ENCODE measurements at regions not wholly inside any gene's neighbourhood (a gene's known extent, or its start where the extent isn't known, plus 50 kb on each side); places are given as distances from the start of the nearest gene placed in this dataset.

DNA sequence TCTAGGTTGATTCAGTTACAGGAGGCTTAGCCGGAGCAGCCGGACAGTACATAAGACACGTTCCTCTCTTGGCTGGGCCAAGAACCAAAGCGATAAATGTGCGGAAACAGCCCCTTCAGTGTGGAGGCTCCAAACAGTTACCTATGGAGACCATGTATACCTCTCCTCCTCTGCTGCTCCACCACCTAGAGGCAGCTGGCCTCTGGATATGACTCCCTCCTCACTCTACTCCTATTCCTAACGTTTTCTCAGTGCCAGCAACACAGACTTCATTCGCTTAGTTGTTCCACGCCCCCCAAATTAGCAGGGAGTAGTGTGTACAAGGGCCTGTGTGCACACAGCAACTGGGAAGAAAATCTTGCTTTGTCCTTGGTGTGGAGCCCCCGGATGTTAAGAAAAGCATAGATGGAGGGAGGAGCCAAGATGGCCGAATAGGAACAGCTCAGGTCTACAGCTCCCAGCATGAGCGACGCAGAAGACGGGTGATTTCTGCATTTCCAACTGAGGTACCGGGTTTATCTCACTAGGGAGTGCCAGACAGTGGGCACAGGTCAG lies 362.3 kb upstream of the KIRREL3 start:
- no peak for DNase-seq

DNA sequence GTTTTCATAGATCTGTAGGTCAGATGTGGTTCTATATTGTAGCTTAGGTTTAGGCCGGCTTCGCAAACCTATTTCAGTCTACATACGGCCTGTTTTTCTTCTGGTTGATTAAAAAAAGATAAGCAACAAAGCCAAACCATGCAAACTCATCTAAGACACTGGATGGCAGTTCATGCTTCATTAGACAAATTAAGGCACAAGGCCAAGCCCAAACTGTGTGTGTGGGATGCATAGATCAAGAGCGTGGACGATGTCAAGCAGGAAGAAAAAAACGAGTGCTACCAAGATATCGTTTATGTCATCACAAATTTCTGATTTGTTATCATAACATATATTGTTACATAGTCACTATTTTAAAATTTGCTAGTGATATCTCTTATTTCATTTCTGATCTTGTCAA lies 357.6 kb upstream of the KIRREL3 start:
- DNase-seq = no peak

DNA sequence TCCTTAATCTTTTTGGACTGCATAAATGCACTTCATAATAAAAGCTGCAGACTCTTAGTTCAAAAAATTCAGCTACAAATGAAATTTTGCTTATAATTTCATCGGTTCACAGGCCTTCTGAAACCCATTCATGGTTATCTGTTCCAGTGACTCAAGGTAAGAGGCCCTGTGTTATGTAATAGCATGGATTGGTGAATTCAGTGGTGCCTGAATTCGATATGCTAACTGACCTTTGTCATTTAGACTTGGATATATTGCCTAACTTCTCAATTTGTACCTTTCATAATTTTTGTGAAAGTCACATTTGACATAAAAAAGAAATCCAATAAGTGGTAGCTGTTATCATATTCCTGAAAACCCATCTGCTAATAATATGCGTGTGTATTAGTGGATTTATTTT lies 349.9 kb upstream of the KIRREL3 start:
- no peak for DNase-seq

DNA sequence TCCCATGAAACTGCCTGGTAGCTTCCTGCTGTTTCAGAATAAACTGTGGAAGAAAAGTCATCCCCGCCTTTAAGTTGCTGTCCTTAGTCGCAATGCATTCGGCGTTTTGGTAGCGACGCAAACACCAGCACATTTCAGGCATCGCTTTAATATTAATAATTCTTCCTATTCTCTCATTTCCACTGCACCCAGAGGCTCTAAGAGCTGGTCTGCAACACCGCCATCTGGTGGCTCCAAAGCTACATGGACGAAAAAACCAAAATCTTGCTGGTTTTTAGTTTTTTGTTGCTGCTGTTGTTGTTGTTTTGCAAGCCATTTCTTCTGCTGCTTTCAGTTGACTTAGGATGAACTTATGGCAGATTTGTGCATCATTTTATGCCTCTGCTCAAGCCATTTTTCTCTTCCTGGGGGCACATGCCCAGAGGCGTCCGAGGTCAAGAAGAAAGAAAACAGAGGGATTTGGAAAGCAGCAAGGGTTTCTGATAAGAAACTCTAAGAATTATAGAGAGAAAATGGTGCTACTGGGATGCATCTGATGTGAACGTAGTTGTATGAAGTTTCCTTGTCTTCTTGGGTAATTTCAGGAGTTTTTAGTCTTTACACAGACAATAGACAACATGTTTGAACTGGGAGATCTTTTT lies 345.4 kb upstream of the KIRREL3 start:
- DNase-seq = peak; percentile 6

DNA sequence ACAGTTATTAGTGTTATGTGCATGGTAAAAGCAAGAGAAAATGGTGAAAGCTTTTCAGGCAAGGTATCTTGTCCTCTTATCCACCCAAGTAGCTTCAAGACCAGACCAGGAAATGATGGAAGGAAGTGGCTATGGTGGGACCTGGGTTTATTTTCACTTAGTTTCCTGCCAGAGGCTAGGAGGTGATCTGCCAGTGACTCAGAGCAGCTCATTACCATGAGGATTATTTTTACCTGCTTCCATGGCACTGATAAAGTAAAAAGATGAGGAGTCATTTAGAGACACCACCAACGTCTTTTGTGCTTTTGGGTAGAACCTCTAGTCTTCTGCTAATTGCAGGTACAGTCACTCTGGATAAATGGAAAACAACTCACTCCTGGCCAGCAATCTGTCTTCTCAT lies 339.9 kb upstream of the KIRREL3 start:
- no peak for DNase-seq

DNA sequence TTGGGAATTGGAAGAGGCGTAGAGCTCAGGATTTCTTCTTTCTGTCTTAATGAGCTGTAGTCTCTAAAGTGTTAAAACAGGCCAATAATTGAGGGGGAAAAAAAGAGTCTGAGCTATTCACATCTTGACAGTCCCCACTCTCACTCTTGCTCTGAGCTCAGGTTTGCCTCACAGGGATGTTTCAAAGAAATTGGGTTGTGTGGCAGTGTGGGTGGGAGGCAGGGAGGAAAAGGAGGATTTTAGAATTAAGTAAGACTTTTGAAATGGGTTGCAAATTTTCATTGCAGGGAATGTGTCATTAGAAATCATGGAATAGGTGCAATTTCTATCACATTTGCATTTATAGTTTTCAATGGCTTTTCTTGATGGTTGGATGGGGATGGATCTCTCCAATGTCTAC lies 338.8 kb upstream of the KIRREL3 start:
- DNase-seq = no peak

DNA sequence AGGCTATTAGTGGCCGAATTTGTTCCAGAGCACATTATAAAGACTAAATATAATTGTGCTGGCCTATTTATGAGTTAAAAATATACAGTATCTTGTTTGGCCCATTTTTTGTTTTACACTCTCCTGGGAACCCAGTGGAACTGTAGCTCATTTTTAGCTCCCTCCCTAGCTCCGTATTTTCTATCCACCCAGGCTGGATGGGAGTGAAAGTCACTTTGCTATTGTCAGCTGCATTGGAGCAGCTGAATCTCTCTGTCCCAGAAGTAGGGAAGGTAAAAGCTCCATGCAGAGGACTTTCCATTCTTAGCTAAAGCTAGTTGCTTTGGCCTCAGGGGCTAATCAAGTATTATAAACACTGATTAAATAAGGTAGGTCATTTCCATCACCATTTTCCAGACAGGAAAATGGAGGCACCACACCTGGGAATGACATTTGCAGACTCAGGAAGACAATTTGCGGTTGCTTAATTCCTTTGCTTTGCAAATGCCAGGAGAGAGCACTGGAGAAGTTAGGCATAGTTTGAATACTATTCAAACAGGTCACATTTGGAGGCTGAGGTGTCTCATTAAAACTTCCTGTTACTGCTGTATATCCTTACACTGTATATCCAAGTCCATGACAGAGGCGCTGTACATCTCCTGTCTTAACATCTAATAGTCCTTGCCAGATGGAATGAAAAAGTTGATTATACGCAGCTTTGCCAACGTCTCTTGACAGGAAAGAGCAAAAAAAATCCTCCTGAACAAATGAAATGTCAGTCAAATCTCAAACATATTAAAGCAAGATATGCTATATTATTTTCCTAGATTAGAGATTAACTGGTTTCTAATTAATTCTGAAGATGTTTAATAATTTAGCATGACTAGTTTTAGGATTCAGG lies 338.1 kb upstream of the KIRREL3 start:
- no peak for DNase-seq

DNA sequence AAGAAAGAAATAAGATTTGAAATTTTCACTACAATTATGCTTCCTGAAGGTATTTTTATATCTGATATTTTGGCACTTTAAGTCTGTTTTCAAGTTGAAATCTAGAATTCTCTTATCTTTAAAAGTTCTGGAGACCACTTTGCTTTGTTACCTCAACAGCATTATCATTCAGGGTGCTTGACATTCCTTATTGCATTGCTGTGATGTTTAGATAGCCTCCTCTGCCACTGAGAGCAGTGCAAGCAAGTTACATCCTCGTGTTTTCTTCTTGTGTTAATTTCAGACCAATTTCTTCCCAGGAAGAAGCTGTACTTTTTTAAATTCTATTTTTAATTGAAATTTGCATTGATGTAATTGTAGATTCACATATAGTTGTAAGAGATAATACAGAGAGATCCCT lies 333.9 kb upstream of the KIRREL3 start:
- no peak for DNase-seq

DNA sequence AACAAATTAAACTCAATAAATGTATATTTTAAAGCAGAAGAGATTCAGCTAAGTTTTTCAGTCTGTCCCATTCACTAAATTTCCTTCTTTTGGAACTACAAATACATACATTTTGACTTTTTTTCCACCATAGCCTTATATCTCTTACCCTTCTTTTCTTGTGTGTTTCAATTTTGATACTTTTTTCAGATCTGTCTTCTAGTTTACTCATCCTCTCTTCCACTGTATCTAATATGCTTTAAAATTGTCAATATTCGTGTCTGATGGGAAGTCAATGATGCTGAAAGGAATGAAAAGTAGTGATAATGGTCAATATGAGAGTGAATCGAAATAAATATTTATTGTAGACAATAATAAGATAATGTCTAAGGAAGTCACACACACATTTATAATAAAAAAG lies 332.3 kb upstream of the KIRREL3 start:
- no peak for DNase-seq

DNA sequence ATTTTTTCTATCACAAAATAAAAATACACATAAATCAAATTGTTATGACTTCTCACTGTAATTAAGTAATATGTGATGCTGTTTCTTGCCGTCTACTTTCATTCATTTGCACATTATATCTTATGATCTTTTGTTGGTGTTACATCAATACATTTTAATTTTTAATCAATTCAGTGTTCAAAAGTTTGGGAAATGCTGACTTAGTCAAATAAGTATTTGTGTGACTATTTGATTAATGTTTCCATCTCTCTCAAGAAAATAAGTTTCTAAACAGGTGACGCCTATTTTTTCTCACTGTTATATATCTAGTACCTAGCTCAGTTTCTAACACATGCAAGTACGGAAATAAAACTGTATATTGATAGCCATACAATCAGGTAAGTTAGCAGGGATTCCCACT lies 329.5 kb upstream of the KIRREL3 start:
- DNase-seq = no peak

DNA sequence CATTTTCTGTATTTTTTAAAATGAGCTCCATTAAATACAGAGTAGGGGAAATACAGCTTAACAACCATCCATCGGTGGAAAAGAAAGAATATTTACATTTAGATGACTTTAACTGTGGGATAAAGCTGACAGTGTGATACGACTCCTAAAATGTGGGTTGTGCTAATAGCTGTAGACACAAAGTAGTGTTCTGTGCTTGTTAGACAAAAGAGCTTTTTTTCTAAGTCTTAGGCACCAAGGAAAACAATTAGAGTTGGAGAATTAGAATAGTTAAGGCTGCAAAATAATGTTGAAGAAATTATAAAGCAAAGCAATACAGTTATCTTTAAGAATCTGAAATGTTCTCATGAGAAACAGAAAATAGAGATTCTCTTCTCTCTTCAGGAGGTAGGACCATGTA lies 307.7 kb upstream of the KIRREL3 start:
- DNase-seq = no peak

DNA sequence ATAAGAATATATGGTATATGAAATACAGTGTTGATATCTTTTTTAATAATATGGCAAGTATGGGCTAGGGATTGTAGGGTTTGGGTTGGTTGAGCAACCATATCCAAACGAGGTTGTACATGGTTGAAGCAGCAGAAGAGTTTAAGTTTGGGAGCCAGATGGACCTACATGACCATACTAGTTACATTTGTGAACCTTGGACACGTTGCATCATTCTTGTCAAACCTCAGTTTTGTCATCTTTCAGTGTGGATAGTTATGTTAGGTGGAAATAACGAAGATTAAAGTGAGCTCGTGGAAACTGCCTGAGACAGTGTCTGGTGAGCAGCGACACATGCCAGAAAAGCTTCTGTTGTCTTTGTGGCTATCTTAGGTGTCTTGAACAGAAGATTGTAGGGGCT lies 307.1 kb upstream of the KIRREL3 start:
- DNase-seq = no peak

DNA sequence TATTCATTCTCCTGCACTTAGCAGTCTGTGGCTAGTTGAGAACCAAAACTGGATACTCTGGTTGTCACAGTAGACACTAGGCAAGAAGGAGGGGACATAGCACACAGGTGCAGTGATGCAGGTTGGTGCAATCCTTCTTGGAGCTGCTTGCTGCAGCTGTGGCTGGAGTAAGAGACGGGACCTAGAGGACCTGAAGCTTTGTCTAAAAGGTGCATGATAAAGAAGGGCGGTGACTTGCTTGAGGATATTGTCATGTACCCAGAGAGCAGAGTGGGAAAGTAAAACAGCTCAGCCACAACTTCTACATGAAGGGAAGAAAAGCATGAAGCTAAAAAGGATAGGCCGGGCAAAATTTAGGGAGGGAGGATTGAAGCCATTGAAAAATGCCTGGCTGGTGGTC lies 304.1 kb upstream of the KIRREL3 start:
- DNase-seq = no peak

DNA sequence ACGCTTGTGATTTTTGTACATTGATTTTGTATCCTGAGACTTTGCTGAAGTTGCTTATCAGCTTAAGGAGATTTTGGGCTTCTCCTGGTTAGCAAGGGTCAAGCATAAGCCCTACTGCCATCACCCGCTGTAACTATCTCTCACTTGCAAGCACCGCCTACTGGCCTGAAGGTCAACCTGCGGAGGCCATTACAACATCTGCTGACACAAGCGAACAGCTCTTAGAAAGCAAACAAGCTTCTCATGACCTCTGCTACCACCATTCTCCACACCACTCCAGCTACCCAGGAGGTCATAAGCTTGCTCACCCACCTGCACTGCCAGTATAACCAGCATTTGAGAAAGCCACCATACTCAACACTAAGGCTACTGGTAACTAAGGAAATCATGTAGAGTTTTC lies 288.4 kb upstream of the KIRREL3 start:
- DNase-seq = no peak

DNA sequence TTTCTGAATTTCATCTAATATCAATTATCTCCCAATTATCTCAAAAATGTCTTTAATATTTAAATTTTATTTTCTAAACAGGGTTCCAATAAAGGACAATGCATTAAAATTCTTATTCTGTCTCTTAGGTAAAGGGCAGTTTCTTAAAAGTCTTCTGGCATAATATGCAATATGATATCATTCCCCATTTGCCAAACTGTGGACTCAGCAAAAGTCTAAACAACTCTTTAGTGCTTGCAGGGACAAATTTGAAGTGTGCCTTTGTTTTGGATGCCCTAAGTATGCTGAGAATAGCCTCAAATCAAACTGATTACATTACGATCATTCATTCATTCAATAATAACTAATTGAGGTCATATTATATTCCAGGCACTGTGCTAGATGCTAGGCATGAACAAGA lies 281.0 kb upstream of the KIRREL3 start:
- no peak for DNase-seq

DNA sequence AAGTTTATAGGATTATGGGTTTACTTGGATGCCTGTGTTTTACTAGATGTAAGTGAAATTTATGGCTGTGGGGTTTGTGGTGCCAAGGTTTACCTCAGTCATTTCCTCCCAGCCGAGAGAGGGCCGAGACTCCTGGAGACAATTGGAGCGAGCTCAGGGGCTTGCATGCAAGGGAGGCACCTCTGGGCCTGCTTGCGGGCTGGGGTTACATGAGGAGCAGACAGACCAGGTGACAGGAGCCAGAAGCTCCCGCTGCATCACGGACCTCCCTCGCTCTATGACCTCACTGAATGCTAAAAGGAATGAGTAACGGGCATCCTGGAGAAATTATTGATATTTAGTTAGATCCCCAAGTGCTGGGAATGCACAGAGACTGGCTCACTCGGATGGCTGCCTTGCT lies 275.2 kb upstream of the KIRREL3 start:
- no peak for DNase-seq

DNA sequence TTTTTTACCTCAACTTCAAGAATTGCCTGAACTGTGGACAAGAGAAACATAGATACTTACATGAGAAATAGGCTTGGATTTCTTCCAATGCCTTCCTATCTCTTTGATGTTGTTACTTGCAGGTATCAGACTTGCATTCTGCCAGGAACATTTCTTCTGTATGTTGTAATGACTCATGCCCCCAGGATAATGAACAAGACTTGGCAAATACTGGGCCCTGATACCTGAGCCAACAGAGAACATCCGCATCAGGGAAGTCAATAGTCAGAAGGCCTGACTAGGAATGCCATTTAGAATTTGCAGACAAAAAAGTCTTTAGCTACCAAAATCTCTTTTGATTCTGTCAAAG lies 273.7 kb upstream of the KIRREL3 start:
- DNase-seq = no peak

DNA sequence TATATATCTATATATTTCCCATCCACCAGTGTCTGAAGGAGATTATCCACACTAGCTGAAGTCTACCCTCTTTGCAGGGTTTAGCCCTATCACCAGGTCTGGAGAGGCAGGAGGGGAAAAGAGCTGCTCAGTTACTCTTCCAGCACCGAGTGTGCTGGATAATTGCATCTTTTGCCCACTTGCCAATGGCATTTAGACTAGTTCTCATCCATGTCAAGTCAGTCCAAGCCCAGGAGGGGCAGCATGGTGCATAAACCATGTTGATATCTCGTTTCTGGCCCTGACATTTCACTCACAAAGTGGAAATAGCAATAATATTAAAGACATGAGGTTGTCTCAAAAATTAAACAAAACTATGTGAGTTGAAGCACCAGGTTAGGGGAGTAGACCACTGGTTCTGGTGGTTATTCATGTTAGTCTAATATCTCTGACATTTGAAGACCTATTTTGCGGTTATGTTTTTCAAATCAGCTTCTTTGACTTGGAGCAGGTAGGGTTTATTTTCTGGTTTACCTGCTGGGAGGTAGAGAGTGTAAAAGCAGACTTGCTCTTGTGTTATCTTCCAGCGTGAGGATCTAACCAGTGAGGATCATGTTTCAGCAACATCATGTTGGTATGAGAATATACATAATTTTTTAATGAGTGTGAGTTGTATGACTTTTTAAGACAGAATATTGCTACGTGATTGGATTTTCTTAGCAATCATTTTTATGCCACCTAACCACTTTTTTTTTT lies 273.2 kb upstream of the KIRREL3 start:
- no peak for DNase-seq

DNA sequence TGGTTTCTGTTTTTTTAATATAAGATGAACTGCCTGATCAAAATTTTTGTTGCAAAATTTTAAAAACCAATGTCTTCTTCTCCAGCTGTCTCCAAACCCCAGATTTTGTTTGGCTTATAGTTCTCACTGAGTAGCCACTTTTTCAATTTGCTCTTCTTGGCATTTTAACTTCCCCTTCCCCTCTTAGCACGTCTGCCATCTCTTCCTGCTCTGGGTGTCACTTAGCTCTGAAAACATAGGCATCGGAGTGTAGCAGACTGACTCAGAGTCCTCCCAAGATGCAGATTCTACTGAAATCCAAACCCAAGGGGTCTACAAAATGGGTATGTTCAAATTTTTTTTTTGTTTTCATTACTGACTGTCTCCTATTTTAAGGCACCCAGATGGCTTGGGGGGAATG lies 270.3 kb upstream of the KIRREL3 start:
- DNase-seq = no peak

DNA sequence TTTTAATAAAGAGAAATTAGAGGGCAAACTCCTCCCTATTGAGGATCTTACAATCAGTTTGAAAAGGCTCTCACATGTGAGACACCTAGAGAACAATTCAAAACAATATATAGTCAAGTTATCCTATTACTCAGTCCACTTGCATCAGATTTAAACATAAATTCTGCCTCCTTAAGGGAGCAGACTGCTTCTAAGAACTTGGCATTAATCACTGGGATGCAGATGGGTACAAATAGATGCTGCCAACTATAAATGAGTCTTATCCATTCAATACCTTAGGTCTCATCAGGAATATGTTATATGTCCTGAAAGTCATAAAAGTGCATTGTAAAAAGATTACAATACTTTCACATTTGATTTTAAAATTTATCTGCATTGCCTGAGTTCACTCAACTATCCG lies 269.3 kb upstream of the KIRREL3 start:
- no peak for DNase-seq

DNA sequence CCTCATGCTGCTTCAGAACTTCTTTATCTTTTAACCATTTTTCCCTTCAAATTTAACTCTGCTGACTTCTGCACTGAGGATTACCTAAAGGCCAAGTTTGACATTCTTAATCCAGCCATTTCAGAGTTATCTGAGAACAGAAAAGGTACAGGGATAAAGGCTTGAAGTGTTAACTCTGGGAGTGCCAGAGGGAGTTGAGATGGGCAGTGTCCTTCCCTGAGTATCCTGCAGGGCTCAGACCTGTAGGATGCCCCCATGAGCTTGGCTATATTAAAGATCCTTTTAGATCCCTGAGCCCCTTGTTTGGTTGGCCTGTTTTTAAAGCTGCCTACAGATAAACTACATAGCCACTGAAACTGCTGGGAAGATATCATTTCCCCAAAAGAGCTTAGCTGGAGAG lies 268.4 kb upstream of the KIRREL3 start:
- DNase-seq = no peak

DNA sequence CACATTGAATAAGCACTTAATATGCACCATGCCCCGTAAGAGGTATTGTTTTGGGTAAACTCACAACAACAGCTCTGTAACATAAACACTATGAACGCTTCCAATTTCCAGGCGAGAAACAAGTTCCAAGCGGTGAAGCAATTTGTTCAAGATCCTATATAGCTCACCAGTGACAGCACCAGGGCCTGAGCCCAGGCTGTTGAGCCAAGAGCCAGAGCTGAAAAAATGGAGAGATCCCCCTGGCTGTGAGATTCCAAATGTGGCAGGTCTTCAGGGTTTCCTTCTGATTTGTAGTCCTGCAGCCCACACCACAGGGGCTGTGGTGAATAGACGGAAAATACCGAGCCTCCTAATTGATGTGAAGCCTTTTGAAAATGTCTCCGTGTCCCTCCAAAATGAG lies 268.0 kb upstream of the KIRREL3 start:
- DNase-seq = no peak

DNA sequence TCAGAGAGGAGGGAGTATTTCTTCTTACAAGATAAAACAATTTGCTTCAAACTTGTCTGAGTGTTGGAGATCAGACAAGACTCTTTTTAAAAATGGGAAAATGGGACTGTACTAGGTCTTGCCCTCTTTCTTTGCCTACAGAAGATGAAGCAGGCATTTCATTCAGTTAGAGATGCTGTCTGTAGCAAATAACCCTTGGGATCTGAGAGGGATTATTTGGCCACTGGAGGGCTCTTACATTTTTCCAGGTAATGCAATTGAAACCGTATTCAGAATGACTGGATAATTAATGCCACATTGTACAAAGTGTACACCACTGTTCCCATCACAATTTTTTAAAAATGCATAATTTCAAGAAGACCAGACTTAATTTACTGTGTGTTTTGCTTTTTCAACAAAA lies 258.5 kb upstream of the KIRREL3 start:
- DNase-seq = no peak

DNA sequence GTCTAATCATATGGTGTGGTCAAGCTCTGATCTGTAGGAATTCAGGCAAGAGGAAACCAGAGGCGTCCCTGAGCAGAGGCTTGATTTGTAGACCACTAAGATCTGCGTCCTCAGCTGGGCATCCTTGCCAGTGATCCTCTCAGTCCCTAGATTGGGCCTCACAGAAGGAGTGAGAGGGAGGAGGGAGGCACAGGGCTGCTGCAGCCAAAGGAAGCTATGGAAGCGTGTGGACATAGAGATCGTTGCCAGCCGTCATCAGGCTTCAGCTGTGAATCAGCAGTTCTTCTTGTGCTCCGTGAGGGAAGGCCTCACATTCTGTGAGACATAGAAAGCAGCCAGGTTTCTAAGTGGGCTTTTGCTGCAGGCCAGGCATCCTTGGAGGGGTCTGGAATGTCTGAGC lies 254.6 kb upstream of the KIRREL3 start:
- DNase-seq = no peak
